ENCODE measurements at regions not wholly inside any gene's neighbourhood (a gene's known extent, or its start where the extent isn't known, plus 50 kb on each side); places are given as distances from the start of the nearest gene placed in this dataset.

DNA sequence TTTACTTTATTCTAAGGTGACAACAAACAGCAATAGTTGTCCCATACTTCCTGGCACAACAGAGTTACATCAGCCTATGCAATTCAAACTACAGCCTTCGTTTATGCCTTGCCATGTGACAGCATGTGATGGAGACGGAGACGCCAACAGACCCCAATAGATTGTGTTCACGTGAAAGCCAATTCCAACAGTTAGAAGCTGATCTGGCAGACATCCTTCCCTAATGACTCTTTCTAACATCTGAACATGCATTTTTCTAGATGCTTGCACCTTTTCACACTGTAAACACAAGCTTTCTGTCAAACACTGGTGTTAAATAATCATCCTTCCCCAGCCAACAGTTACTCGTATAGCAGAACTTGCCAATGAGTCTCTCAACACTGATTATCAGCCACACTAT is 694.4 kb upstream of the ALCAM start:
- Histone ChIP-seq H3K4me1 (no peaks in the 10 kb centered on the region), H3K4me3 (no peak overlapping the region), H3K27me3 (no peaks in the 10 kb centered on the region), H3K36me3 (no peaks in the 10 kb centered on the region), H3K27ac (no peak overlapping the region), H3K9me3 (no peaks in the 10 kb centered on the region)
- no peak for TF ChIP-seq CTCF (IDR thresholded peaks at IDR 0.05)
- ATAC-seq (no peak), DNase-seq (no peak)
- intact Hi-C loops (cut with DNase I), result no loop called here

DNA sequence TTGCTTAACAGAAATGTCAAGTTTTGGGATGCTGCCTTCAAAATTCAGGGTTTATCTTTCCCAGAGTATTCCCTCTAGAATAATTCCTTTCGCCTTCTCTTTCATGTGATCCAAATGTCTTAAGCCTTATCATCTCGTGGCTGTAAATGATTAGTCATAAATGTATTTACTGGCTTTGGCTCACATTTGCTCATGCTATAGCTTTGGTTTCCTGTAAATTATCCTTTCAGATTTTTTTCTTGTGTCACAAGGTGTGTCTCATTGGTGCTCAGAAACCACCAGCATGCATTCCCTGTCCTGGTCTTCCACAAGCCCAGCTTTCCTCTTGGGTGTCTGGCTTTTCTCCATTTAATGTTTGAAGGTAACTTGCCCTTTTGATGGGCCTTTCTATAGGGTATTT is 692.7 kb upstream of the ALCAM start:
- TF ChIP-seq CTCF (IDR thresholded peaks at IDR 0.05), result no peak
- H3K4me3 ChIP-seq, result no peak overlapping the region
- DNase-seq (no peak), ATAC-seq (no peak)
- no peaks in the 10 kb centered on the region for H3K4me1 ChIP-seq
- H3K27me3 ChIP-seq, result no peaks in the 10 kb centered on the region
- H3K9me3 ChIP-seq, result peaks cover 0 to 2% of the 10 kb centered on the region in 2 donors
- intact Hi-C loops (cut with DNase I), result no loop called here
- no peak overlapping the region for H3K27ac ChIP-seq
- H3K36me3 ChIP-seq, result no peaks in the 10 kb centered on the region

DNA sequence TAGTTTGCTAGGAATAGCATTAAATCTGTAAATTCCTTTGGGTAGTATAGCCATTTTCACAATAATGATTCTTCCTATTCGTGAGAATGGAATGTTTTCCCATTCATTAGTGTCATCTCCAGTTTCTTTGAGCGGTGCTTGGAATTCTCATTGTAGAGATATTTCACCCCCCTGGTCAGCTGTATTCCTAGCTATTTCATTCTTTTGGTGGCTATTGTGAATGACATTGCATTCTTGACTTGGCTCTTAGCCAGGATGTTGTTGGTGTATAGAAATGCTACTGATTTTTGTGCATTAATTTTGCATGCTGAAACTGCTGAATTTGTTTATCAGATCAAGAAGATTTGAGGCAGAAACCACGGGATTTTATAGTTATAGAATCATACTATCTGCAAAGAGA is 690.5 kb upstream of the ALCAM start:
- intact Hi-C loops (cut with DNase I), result no loop called here
- ATAC-seq, result no peak
- no peak for DNase-seq

DNA sequence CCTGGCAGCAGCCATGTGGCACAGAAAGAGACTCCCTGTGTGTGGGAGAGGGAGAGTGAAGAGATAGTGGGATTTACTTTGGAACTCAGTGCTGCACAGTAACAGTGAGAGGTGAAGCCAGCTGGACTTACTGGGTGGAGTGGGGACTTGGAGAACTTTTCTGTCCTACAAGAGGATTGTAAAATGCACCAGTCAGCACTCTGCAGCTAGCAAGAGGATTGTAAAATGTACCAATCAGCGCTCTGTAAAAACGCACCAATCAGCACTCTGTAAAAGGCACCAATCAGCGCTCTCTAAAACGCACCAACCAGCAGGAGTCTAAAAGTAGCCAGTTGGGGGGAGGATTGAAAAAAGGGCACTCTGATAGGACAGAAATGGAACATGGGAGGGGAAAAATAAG is 688.8 kb upstream of the ALCAM start:
- H3K4me1 ChIP-seq, result no peaks in the 10 kb centered on the region
- no peaks in the 10 kb centered on the region for H3K36me3 ChIP-seq
- no peak for TF ChIP-seq CTCF (IDR thresholded peaks at IDR 0.05)
- H3K4me3 ChIP-seq, result no peak overlapping the region
- DNase-seq (no peak), ATAC-seq (no peak)
- peaks cover 0 to 2% of the 10 kb centered on the region in 2 donors for H3K9me3 ChIP-seq
- intact Hi-C loops (cut with DNase I), result no loop called here
- H3K27ac ChIP-seq, result no peak overlapping the region
- no peaks in the 10 kb centered on the region for H3K27me3 ChIP-seq

More for the DNA sequence above, 690.5 kb upstream of the ALCAM start:
- Histone ChIP-seq H3K4me1 (no peaks in the 10 kb centered on the region), H3K27me3 (no peaks in the 10 kb centered on the region), H3K27ac (no peak overlapping the region), H3K4me3 (no peak overlapping the region), H3K36me3 (no peaks in the 10 kb centered on the region), H3K9me3 (peaks cover 0 to 2% of the 10 kb centered on the region in 2 donors)
- no peak for TF ChIP-seq CTCF (IDR thresholded peaks at IDR 0.05)

DNA sequence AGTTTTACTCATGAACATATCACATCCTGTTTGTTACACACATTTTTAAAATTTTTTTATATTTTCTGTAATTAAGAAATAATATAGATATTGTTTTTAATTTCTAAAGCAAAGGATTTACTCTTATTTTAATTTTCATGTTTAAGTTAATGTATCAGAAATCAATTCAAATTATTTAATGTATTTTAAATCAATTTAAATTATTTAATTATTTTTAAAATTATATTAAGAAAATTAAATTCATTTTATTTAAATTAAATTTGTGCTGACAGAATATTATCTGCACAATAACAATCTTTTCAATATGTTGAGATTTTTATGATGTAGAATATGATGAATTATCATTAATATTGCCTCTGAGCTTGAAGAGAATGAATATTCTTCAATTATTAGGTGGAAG is 681.2 kb upstream of the ALCAM start:
- Histone ChIP-seq H3K9me3 (peaks cover 0 to 5% of the 10 kb centered on the region in 2 donors), H3K4me3 (no peak overlapping the region), H3K4me1 (no peaks in the 10 kb centered on the region), H3K36me3 (no peaks in the 10 kb centered on the region), H3K27me3 (no peaks in the 10 kb centered on the region), H3K27ac (no peak overlapping the region)
- intact Hi-C loops (cut with DNase I), result no loop called here
- no peak for ATAC-seq
- TF ChIP-seq CTCF (IDR thresholded peaks at IDR 0.05), result no peak
- DNase-seq, result no peak

Measured in left lung (tissue), 4 donors.